ENCODE measurements at regions not wholly inside any gene's neighbourhood (a gene's known extent, or its start where the extent isn't known, plus 50 kb on each side); places are given as distances from the start of the nearest gene placed in this dataset.
"Not testable (repeated sequence)": the region's sequence is repeated elsewhere in the genome, so short reads cannot be mapped to it uniquely, and the experiment has no call there.

DNA sequence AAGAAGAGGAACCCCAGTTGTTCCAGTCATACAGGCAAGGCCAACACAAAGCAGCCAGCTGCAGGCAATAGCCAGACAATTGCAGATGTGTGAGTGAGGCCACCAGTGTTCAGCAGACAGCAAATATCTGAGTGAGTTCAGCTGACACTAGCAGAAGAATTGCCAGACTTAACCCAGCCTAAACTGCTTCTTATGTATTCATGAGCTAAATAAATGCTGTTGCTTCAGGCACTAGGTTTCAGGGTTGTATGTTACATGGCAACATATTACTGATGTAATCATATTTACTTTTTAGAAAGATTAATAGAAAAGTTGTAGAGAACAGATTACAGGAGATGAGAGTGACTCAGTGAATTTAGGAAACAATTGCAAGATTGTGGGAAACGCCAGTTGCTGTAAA is 129.8 kb upstream of the CHODL start:
- DNase-seq (ENCODE audit: low spot score): no peak

DNA sequence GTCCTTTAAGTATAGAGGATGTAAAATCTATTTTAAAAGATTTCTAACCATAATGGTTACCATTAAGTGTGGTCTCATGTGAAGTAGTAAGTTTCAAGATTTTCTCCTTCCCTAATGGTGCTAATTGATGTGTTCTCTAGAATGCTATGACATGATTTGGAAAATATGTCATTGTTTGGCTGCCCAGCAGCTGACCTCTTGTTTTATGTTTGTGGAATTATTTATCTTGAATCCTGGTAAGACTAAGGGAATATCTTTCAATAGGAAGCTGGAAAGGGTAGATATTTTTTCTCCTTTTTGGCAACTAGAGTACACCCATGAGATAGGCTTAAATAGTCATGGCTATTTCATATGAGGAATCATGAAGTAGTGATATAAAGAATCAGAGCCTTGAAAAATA is 139.8 kb upstream of the CHODL start:
- DNase-seq (ENCODE audit: low spot score): no peak

DNA sequence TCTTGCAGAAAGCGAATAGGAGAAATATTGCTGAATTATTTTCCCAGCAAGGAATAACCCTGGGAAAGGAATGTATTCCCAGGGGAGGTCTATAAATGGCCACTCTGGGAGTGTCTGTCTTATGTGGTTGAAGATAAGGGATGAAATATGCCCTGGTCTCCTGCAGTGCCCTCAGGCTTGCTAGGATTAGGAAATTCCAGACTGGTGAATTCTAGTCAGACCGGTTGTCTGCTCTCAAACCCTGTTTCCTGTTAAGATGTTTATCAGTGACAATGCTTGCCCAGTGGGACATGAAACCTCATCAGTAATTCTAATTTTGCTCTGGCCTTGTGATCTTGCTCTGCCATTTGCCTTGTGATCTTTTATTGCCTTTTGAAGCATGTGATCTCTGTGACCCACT is 148.2 kb upstream of the CHODL start:
- peak; percentile 72 for DNase-seq (ENCODE audit: low spot score)

DNA sequence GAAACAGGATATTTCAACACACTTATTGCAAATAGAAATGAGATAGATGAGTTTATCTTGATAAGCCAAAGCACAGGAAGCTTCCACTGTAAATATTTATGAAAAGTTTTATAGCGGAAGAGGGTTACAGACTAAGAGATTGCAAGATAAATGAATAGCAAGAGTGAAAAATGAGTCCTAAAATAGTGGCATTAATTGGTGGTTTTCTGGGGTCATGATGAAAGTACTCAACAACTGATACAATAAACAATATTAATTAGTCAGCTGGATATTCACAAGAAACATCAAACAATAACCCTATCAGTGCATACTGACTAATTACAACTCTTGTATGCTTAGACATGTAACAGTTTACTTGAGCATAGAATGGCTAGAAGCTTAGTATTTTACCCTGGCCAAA is 154.8 kb upstream of the CHODL start:
- DNase-seq (ENCODE audit: low spot score): no peak

DNA sequence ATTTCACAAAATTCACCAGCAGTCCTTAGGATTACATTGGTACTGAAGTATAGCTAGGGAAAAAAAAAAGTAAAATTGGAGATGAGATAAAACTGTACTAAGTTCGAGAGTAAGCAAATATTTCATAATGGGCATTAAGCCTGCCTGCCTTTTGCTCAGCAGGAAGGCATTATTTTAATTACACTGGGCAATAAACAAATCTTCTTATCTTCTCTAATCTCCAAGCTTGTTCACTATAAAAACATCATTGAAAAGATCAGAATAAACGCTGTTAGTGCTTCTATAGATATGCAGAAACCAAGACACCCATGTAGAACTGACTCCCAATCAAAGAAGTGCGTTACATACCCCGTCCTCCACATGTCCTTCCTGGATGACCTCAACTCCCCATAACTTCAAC is 174.2 kb upstream of the CHODL start:
- no peak for DNase-seq (ENCODE audit: low spot score)

DNA sequence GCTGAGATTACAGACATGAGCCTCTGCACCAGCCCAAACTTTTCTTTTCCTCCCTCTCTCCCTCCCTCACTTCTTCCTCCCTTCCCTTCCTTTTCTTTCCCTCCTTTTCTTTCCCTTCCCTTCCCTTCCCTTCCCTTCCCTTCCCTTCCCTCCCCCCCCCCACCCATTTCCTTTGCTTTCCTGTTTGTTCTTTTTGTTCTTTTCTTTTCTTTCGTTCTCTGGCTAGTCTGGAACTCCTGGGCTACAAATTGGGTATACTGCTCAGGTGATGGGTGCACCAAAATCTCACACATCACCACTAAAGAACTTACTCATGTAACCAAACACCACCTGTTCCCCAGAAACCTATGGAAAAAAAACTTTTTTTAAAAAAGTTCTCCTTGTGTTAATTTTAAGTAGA is 174.8 kb upstream of the CHODL start:
- no peak for DNase-seq (ENCODE audit: low spot score)

DNA sequence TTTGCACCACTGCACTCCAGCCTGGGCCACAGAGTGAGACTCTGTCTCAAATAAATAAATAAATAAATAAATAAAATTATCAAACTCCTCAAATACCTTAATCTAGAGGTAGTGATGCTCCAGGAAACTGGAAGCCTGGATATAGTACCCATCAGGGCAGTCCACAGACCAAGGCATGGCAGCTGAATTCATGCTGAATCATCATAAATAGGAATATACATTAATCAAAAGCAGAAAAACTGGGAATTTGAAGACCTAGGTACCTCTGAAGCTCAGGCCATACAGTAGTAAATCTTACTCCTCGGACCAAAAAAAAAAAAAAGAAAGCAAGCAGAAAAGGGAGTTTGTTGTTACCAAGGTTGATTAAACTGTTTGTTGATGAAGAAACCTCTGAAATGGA is 184.2 kb upstream of the CHODL start:
- no peak for DNase-seq (ENCODE audit: low spot score)

DNA sequence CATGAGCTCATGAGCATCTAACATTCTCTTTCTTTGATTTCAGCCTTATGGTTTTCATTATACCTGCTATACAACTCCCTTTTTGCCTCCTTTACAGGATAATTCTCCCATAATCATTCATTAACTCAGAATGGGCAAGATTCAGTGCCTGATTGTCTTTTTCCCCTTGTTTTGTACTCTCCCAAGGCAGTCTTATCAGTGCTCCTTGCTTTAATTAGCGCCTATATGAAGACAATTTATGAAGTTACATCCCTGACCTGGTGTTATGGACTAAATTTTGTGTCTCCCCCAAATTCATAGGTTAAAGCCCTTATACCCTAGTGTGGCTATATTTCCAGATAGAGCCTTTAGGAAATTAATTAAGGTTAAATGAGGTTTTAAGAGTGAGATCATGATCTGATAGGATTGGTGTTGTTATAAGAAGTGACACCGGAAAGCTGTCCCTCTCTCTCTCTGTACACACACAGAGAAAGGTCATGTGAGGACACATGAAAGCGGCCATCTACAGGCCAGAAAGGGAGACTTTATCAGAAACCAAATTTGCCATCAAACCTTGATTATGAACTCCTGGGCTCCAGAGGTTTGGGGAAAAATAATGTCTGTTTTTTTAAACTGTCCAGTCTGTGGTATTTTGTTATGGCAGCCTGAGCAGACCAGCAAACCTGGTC is 185.8 kb upstream of the CHODL start:
- peak; percentile 92 for DNase-seq (ENCODE audit: low spot score)

DNA sequence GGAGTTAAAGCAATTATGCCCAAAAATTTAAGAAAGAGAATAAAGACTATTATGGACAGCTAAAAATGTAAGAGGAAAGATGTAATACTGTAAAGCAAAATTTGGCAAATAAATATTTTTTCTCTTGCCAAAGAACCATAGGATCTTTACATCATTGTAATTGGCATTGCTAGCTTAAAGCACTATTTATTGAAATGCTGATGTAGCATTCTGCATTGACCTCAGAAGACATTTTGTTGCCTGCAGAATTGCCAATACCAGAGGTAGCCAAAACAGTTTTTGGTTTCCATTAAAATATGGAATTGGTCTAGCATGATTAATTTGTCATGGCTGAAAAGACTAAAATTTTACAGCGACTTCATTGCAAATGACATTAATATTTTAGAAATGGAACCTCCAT is 191.5 kb upstream of the CHODL start:
- no peak for DNase-seq (ENCODE audit: low spot score)

DNA sequence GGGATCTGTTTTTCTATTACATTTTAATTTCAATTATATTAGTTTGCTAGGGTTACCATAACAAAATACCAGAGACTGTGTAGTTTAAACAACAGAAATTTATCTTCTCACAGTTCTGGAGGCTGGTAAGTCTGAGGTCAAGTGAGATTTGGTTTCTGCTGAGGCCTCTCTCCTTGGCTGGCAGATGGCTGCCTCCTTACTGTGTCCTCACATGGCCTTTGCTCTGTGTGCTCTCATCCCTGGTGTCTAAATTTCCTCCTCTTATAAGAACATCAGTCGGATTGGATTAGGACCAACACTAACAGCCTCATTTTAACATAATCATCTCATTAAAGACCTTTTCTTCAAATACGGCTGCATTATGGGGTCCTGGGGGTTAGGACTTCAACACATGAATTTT is 195.2 kb upstream of the CHODL start:
- peak; percentile 80 for DNase-seq (ENCODE audit: low spot score)

DNA sequence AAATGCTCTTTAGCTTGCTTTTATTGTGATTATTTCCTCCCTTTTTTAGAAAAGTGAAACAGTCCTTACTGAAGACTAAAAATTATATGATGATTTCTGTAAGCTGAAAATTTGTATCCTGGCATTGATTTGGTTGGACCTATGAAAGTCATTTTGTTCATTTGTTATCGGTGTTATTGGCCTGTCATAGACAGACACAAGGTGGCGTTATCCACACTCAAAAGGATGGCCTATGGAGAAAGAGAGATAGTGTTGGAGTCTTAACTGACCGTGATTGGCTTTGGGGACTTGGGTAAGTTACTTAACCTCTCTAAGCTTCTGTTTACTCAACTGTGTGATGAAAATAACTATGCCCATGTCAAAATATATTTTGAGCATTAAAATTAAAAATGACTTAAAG is 203.6 kb upstream of the CHODL start:
- peak; percentile 78 for DNase-seq (ENCODE audit: low spot score)

DNA sequence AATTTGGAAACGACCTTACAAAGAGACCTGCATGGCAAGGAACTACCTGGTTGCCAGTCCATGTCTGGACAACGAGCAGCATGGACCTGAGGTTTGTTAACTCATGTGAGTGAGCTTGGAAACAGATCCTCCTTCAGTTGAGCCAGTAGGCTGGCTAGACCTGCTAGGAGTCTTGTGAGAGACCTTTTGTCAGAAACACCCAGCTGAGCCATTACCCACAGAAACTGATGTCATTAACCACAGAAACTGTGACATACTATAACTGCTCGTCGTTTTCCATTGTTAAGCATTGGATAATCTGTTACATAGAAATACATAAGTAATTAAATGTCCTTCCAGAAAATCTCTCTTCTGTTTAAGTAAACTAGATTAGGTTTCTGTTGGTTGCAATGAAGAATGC is 211.1 kb upstream of the C21orf91 start:
- no peak for DNase-seq (ENCODE audit: low spot score)

DNA sequence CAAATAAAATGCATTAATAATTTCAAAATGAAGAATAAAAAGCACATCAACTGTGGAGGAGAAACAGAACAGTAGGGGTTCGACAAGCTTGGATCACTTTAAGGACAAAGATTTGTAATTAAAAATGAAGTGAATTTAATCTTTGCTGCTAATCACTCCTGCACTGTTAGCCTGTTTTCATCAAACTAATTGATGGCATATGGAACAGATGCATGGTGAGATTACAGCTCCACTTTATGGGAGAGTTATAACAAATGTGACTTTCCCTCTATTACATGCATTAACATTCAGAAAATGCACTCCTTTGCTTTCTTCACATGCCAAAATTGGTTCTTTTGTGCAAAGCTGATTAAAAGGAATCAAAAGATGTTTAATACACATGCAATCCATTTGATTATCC is 207.2 kb upstream of the C21orf91 start:
- peak; percentile 25 for DNase-seq (ENCODE audit: low spot score)

DNA sequence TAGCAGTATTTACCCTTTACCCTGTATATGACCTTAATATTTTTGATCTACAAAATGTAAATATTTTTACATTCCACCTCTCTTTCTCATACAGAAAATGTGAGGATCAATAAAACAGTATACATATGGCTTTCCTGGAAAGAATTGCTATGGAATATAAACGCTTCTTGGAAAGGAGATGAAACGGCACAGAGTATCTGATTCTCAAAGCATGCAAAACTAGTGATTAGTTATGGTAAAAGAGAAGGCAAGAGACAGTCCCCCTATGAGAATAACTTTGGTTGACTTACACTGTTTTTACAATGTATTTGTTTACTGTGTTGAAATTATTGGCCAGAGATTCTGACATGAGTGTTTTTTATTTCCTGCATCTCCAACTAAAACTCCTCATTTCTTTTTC is 204.6 kb upstream of the C21orf91 start:
- no peak for DNase-seq (ENCODE audit: low spot score)

DNA sequence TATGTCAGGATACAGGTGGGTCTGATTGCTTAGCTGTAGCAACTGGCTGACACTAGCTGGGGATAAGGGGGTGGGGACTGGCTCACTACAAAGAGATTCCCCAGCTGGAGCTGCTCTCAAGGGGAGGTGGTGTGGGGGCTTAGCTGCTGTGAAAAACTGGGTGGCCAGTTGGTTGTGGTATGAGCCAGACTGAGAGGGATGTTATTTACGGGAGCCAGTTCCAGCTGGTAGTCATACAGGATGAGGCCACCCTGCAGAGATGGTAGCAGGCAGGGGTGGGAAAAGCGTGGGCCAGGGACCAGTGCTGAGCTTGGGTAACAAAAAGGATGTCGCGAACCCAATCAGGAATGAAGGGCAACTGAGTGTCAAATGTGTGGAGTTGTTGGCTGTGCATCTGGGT is 204.0 kb upstream of the C21orf91 start:
- no peak for DNase-seq (ENCODE audit: low spot score)

DNA sequence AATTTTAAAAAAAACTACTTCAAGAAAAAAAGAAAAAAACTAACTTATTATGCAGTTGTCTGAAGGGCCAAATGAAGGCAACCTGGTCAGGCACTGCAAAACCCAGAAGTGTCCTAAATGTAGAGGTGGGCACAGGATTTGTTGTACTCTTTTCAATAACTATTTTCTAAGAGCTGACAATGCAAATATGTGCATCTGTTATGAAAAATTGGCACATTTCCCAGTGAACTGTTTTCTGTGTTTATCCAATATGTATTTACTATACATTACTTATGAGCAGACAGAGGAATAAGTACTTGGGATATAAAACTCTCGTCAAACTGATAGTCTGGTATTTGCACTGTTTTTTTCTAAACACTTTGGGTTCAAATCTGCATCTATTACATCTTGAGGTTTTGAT is 188.0 kb upstream of the C21orf91 start:
- no peak for DNase-seq (ENCODE audit: low spot score)

DNA sequence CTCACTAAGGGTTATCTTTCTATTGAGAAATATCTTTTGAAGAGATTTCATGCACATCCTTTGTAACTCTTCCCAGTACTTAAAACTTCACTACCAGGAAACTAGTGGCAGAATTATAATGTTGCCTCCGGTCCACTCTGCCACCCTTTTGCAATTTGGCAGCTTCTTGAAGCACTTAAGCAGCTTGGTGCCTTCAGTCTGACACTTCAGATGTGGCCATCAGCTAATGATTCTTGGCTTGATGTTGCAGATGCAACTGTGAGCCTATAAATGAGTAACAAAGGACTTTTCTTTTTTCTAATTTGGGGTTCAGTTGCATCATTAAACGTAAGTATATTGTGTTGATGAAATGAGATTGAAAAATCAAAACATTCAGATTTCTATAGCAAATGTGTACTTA is 187.5 kb upstream of the C21orf91 start:
- no peak for DNase-seq (ENCODE audit: low spot score)

DNA sequence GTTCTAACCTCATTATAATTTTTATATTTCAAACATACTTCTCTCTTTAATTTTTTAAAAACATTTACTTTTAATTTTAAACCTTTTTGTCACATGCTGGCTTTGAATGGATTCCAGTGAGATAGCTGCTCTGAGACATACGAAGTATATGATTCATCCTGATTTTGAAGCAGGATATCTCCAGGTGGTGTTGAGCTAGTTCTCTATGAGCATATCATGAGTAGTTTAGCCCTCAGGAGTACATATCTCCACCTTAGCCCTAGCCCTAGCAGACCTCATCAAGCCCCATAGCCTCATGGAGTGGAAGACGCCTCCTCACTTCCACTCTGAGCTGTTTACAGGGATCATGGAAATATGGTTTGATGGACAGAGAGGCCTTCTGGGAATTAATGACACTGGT is 183.2 kb upstream of the C21orf91 start:
- DNase-seq (ENCODE audit: low spot score): no peak

DNA sequence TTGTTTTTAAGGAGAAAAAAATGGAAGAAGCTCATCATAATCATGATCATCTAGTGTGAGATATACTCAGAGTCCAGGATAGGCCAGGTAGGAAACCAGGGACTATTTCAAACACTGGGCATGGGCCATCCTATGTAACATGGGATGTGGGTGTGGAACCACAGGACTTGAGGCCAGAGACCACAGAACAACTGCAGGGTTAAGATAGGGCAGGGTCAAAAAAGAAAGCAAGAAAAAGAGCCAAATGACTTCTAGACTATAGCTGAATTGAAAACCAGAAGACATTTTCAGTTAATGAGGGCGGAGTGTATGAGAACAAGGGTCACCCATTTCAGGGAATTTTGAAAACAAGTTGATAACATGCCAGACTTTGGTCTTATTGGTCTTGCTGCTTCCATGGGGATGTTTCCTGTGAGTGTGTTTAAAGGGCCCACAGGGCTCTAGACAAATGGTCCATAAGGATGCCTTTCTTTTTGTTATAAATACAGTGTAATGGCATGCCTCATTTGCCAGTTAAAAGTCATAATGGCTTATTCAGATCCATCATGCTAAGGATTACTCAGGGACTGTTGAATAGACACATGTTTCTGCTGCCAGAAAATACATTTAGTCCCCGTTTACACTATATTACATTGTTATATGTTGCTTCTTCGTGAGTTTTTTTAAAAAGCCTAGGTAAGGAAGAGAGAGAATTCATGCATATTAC is 182.0 kb upstream of the C21orf91 start:
- DNase-seq (ENCODE audit: low spot score): no peak

DNA sequence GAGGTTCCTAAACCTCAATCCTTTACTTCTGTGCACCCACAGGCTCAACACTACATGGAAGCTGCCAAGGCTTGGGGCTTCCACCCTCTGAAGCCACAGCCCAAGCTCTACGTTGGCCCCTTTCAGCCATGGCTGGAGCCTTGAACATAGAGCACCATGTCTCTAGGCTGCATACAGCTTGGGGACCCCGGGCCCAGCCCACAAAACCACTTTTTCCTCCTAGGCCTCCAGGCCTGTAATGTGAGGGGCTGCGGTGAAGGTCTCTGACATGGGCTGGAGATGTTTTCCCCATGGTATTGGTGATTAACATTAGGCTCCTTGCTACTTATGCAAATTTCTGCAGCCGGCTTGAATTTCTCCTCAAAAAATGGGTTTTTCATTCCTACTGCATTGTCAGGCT is 179.4 kb upstream of the C21orf91 start:
- not testable (repeated sequence) for DNase-seq (ENCODE audit: low spot score)

DNA sequence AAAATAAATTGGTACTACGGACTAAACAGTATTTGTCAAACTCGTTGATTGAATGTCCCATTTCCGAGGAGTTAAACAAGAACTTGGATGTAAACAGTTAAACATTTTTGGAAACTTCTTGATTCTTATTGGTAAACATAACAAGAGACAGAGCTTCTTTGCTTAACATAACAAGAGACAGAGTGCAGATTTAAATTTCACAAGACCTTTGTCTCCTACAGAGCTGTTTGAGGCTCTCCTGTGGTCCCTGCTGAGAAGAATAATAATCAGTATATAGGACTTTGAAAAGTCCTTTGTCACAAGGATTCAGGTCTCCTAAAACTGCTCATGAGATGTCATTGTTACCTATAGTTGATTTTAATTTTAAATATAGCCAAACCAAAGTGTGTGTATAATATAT is 170.6 kb upstream of the C21orf91 start:
- DNase-seq (ENCODE audit: low spot score): no peak

DNA sequence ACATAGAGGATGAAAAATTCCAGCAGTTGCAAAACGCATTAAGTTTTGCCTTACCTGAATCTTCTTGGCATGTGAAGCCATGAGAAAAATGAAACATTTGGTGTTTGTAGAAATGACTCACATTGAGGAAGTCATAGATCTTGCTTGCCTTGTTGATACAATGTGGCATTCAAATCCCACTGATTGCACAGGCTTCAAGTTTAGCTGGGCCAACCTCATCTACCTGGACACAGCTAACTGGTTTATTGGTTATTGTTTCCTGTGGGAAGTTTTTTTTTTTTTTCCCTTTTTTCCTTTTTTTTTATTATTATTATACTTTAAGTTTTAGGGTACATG is 168.9 kb upstream of the C21orf91 start:
- DNase-seq (ENCODE audit: low spot score): no peak

DNA sequence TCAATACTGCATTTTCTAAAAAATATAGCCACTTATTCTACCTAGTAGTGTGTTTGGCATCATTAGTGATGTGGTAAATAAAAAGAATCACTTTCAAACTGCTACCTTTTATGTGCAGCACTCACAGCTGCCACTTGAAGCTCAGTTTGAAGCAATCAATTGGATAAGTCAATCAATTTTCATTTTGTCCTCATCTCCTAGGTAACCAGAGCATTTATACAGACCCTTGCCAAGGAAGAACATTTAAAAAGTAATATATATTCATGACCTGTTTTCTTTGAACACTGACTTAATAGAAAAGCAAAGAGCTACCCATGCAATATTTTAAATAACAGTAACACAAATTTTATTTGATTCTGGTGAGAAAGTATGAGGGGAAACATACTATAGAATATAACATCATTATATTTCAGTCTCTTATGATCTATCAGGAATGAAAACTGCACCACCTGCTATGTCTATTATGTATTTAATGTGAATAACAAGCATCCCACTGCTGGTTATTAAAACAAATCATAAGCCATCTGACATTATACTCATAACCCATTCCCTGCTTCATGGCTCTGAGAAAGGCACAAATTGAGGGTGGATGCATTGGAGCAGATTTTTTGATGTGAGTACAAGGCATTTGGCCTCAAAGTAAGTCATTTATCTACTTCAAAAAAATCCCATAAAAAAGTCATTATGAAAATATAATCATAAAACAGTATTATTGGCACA is 168.4 kb upstream of the C21orf91 start:
- no peak for DNase-seq (ENCODE audit: low spot score)

Data from SK-N-DZ (cell line).